ENCODE measurements at regions not wholly inside any gene's neighbourhood (a gene's known extent, or its start where the extent isn't known, plus 50 kb on each side); places are given as distances from the start of the nearest gene placed in this dataset.
"Not testable (repeated sequence)": the region's sequence is repeated elsewhere in the genome, so short reads cannot be mapped to it uniquely, and the experiment has no call there.

- H3K36me3 ChIP-seq (ENCODE audit: insufficient read depth, low read length, poor library complexity, severe bottlenecking), result no peaks in the 10 kb centered on the region
- peaks cover 8% of the 10 kb centered on the region for H3K27me3 ChIP-seq (replicated peaks; ENCODE audit: insufficient read depth, low read depth, low read length, poor library complexity)
- CTCF ChIA-PET, result no interaction called here
- H3K27ac ChIP-seq (ENCODE audit: low read depth, low read length, poor library complexity, severe bottlenecking), result no peak overlapping the region
- POLR2A ChIA-PET (ENCODE audit: low non-redundant PET), result no interaction called here
- no TSS peak for BruUV-seq (replicated peaks)
- no peak for DNase-seq (ENCODE audit: low spot score)
- no peak for TF ChIP-seq CTCF (conservative IDR thresholded peaks at IDR 0.05; ENCODE audit: low read depth, low read length)
- no peaks in the 10 kb centered on the region for H3K4me1 ChIP-seq (ENCODE audit: insufficient read depth, low read length, poor library complexity, severe bottlenecking)
- intact Hi-C loops (cut with micrococcal nuclease; ENCODE audit: unreplicated experiment), result no loop called here
- H3K9me3 ChIP-seq (ENCODE audit: low read depth, low read length, poor library complexity, severe bottlenecking), result no peaks in the 10 kb centered on the region
- no peak overlapping the region for H3K4me3 ChIP-seq (ENCODE audit: low read depth, low read length, poor library complexity, severe bottlenecking)
Measured at GRCh38 chr2:84300696-84301029, 158.4 kb downstream of the SUCLG1 start.

- H3K9me3 ChIP-seq (ENCODE audit: low read depth, low read length, poor library complexity, severe bottlenecking); DNase-seq (ENCODE audit: low spot score); H3K4me3 ChIP-seq (ENCODE audit: low read depth, low read length, poor library complexity, severe bottlenecking); POLR2A ChIA-PET (ENCODE audit: low non-redundant PET); intact Hi-C loops (cut with micrococcal nuclease; ENCODE audit: unreplicated experiment); H3K27me3 ChIP-seq (replicated peaks; ENCODE audit: insufficient read depth, low read depth, low read length, poor library complexity); H3K4me1 ChIP-seq (ENCODE audit: insufficient read depth, low read length, poor library complexity, severe bottlenecking); H3K27ac ChIP-seq (ENCODE audit: low read depth, low read length, poor library complexity, severe bottlenecking); BruUV-seq (replicated peaks); H3K36me3 ChIP-seq (ENCODE audit: insufficient read depth, low read length, poor library complexity, severe bottlenecking); CTCF ChIA-PET: not testable (repeated sequence)
Measured at GRCh38 chr2:84300001-84300695, 158.9 kb downstream of the SUCLG1 start.

DNA sequence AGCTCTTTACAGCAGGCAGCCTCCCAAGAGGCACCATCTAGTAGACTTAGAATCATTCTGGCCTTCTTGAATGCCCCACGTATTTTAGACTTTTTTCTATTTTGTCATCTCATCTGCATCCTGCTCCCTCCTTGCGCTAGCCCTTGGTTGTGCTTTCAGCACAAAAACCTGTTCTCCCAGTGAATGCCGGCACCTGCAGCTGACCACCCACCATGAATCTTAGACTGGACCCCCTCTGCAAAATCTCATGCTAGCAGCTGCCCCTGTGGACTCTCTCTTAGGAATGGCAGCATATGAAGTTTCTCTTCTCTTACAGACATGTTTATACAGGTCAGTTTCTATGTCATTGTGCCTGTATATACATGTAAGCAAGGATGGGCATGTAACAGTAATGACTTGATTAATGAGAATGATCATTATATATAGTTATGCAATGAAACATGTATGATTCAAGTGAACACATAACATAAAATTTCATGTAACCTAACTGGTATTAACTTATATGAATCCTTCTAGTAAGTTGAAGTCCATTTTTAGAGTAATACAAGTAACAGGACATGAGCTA lies 159.8 kb downstream of the SUCLG1 start:
- intact Hi-C loops (cut with micrococcal nuclease; ENCODE audit: unreplicated experiment), result no loop called here
- Histone ChIP-seq H3K4me3 (ENCODE audit: low read depth, low read length, poor library complexity, severe bottlenecking) (no peak overlapping the region), H3K27me3 (replicated peaks; ENCODE audit: insufficient read depth, low read depth, low read length, poor library complexity) (peaks cover 8% of the 10 kb centered on the region), H3K27ac (ENCODE audit: low read depth, low read length, poor library complexity, severe bottlenecking) (no peak overlapping the region), H3K4me1 (ENCODE audit: insufficient read depth, low read length, poor library complexity, severe bottlenecking) (no peaks in the 10 kb centered on the region), H3K36me3 (ENCODE audit: insufficient read depth, low read length, poor library complexity, severe bottlenecking) (no peaks in the 10 kb centered on the region), H3K9me3 (ENCODE audit: low read depth, low read length, poor library complexity, severe bottlenecking) (no peaks in the 10 kb centered on the region)
- no TSS peak for BruUV-seq (replicated peaks)
- ChIA-PET POLR2A (ENCODE audit: low non-redundant PET) (no interaction called here), CTCF (no interaction called here)
- TF ChIP-seq EZH2 (IDR thresholded peaks at IDR 0.05; ENCODE audit: borderline replicate concordance, low read depth, low read length, poor library complexity, severe bottlenecking) (no peak), CTCF (conservative IDR thresholded peaks at IDR 0.05; ENCODE audit: low read depth, low read length) (no peak)
- no peak for DNase-seq (ENCODE audit: low spot score)

DNA sequence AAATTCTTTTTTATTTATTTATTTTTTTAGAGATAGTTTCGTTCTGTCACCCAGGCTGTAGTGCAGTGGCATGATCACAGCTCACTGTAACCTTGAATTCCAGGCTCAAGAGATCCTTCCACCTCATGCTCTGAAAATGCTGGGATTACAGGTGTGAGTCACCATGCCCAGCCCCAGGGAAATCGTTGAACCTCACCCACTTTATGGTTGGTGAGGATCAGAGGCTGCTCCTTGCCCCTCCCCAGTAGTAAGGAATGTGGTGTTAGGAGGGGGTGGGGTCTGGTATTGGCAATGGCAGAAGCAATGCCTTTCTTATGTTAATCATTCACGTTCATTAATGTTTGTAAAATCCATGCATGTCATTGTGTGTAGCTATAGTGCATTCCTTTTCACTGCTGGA lies 161.9 kb downstream of the SUCLG1 start:
- Histone ChIP-seq H3K9me3 (ENCODE audit: low read depth, low read length, poor library complexity, severe bottlenecking) (no peaks in the 10 kb centered on the region), H3K27ac (ENCODE audit: low read depth, low read length, poor library complexity, severe bottlenecking) (no peak overlapping the region), H3K36me3 (ENCODE audit: insufficient read depth, low read length, poor library complexity, severe bottlenecking) (no peaks in the 10 kb centered on the region), H3K4me1 (ENCODE audit: insufficient read depth, low read length, poor library complexity, severe bottlenecking) (no peaks in the 10 kb centered on the region), H3K4me3 (ENCODE audit: low read depth, low read length, poor library complexity, severe bottlenecking) (no peak overlapping the region), H3K27me3 (replicated peaks; ENCODE audit: insufficient read depth, low read depth, low read length, poor library complexity) (peaks cover 8% of the 10 kb centered on the region)
- intact Hi-C loops (cut with micrococcal nuclease; ENCODE audit: unreplicated experiment), result no loop called here
- BruUV-seq (replicated peaks), result no TSS peak
- DNase-seq (ENCODE audit: low spot score), result no peak
- ChIA-PET POLR2A (ENCODE audit: low non-redundant PET) (no interaction called here), CTCF (no interaction called here)
- TF ChIP-seq EZH2 (IDR thresholded peaks at IDR 0.05; ENCODE audit: borderline replicate concordance, low read depth, low read length, poor library complexity, severe bottlenecking) (no peak), CTCF (conservative IDR thresholded peaks at IDR 0.05; ENCODE audit: low read depth, low read length) (no peak)

All from A673 (cell line).